ENCODE measurements at regions not wholly inside any gene's neighbourhood (a gene's known extent, or its start where the extent isn't known, plus 50 kb on each side); places are given as distances from the start of the nearest gene placed in this dataset.

DNA sequence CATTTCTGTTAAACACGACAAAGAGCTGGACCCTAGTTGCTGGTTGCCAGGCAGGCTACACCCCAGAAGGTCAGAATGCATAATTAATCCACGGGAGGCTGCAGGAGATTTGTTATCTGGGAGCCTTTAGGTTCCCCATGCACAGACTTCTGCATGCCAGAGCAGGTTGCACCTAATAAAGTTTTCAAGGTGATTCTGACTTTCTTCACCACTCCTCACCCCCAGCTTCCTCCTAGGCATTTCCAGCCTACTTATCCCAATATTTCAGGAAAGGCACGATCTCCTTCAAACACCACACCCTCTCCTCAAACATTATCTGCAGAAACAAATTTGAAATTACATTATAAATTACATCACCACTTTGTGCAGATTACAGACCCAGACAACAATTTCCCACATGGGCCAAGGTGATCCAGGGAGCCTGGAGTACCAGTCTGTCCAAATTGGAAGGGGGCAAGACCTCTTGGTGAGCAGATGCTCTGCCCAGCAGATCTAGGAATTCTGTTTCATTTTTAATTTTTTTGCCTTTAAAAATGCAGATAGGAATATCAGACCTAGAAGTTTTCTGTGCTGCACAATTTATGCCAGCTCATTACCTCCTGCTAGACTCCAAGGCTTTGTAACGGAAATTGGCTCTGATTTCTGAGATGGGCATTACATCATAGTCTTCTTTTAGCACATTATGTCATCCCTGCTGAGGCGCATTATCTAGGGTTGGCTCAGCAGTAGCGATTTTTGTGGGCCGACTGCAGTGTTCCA is 363.4 kb upstream of the SLC30A5 start:
- DNase-seq (ENCODE audit: extremely low read depth, low read depth) = peak; percentile 67
- no peak overlapping the region for H3K4me3 ChIP-seq (replicated peaks; ENCODE audit: low read depth, low read length)
- TF ChIP-seq, protein P1, sequence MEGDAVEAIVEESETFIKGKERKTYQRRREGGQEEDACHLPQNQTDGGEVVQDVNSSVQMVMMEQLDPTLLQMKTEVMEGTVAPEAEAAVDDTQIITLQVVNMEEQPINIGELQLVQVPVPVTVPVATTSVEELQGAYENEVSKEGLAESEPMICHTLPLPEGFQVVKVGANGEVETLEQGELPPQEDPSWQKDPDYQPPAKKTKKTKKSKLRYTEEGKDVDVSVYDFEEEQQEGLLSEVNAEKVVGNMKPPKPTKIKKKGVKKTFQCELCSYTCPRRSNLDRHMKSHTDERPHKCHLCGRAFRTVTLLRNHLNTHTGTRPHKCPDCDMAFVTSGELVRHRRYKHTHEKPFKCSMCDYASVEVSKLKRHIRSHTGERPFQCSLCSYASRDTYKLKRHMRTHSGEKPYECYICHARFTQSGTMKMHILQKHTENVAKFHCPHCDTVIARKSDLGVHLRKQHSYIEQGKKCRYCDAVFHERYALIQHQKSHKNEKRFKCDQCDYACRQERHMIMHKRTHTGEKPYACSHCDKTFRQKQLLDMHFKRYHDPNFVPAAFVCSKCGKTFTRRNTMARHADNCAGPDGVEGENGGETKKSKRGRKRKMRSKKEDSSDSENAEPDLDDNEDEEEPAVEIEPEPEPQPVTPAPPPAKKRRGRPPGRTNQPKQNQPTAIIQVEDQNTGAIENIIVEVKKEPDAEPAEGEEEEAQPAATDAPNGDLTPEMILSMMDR (IDR thresholded peaks at IDR 0.05; ENCODE audit: low read depth, low read length, missing control alignments) = no peak

DNA sequence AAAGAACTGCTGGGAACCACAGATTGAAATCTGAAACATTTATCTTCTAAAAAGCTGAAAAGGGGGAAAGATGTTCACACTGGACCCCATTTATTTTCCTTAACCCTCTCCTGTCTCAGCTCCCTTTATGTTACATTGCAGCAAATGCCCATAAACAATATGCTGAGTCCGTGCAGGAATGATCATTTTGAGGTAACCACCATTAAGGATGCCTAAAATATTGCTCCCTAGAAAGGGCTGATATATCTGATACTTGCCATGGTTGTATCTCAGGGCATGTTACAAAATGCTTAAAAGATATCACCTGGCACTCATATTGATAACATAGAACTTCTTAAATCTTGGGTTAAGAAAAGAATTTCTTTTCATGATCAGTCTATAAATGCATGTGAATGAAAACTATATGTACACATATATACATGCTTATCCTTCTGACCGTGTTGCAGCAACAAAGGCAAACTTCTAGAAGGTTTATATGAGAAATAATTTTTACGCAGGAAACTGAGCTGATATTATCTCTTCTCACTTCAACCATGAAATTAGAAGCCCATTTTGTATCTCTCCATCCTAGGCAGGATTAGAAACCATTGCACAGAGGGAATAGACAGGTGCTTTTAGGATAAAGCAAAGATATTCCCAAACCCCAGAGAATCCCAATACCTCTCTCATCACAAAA is 362.7 kb upstream of the SLC30A5 start:
- H3K4me3 ChIP-seq (replicated peaks; ENCODE audit: low read depth, low read length) = no peak overlapping the region
- no peak for DNase-seq (ENCODE audit: extremely low read depth, low read depth)
- TF ChIP-seq, protein P1 (IDR thresholded peaks at IDR 0.05; ENCODE audit: low read depth, low read length, missing control alignments) = no peak

DNA sequence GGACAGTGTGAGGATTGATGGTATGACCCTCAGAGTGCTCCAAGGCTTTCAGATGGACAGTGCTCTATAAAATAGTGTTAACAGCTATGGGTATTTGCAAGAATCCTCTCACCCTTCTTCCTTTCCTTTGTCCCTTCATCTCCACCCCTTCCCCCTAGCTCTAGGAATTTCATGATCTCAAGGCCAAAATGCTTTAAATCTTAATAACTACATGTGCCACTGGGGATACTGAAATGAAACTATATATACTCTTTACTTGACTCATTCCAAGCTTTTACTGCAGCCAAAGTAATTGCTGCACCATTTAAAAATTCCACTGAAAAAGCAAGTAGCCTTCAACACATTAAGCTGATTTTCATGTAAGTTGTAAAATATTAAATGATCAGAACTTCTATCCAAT is 361.6 kb upstream of the SLC30A5 start:
- TF ChIP-seq, protein P1 (IDR thresholded peaks at IDR 0.05; ENCODE audit: low read depth, low read length, missing control alignments) = no peak
- no peak overlapping the region for H3K4me3 ChIP-seq (replicated peaks; ENCODE audit: low read depth, low read length)
- no peak for DNase-seq (ENCODE audit: extremely low read depth, low read depth)

DNA sequence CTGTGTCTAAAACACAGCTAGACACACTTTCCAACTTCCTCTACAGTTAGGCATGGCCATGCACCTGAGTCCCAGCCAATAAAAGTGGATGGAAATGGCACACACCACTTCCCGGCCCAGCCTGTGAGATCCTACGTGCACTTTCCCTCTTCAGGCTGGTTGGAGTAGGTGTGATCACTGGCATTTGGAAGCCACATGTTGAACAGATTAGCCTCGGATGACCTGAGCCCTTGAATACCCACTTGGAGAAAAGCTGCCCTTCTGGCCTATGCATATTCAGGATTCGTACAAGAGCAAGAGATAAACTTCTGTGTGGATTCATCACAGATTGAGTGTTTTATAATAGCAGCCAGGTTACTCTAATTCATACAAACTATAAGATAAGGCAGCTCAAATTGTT is 359.0 kb upstream of the SLC30A5 start:
- DNase-seq (ENCODE audit: extremely low read depth, low read depth) = no peak
- H3K4me3 ChIP-seq (replicated peaks; ENCODE audit: low read depth, low read length) = no peak overlapping the region
- TF ChIP-seq, protein P1 (IDR thresholded peaks at IDR 0.05; ENCODE audit: low read depth, low read length, missing control alignments) = no peak

DNA sequence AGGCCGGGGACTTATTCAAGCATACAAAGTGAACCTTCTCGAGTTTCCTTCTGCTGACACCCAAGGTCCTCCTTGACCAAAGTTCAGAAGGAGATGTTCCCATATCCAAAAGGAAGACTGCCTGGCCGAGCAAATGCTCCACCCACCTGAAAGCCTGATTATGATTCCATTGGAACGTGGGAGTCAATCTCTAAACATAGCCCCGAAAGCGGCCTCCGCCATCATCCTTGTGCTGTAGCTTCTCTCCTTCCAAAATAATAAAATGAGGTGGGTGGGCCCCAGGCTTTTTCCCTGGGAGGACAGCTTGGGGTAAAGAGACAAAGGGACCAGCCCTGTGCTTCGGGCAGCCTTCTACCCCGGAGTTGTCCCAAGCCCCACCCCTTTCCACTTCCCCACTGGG is 355.6 kb upstream of the SLC30A5 start:
- TF ChIP-seq, protein P1 (IDR thresholded peaks at IDR 0.05; ENCODE audit: low read depth, low read length, missing control alignments) = no peak
- DNase-seq (ENCODE audit: extremely low read depth, low read depth) = no peak
- no peak overlapping the region for H3K4me3 ChIP-seq (replicated peaks; ENCODE audit: low read depth, low read length)

DNA sequence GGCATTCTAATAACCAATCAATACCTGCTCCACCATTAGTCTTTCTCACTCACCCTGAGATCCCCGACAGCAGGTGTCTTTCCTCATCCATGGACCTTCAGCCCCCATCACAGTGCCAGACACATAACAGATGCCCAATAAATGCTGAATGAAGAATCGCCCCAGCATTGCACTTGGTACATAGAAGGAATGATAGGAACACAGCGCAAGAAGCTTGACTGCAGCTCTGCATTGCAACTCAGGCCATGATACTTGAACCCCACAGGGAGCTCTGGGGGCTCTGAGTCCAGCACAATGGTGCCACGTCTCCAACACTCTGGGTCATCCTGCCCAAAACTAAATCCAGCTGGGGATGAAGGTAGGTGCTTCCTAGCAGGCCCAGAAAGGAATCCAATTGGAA is 355.0 kb upstream of the SLC30A5 start:
- DNase-seq (ENCODE audit: extremely low read depth, low read depth) = no peak
- TF ChIP-seq, protein P1 (IDR thresholded peaks at IDR 0.05; ENCODE audit: low read depth, low read length, missing control alignments) = no peak

More for the DNA sequence above, 355.0 kb upstream of the SLC30A5 start:
- H3K4me3 ChIP-seq (replicated peaks; ENCODE audit: low read depth, low read length) = no peak overlapping the region

All from HFF-Myc (cell line).